DOHH2 (cell line): ENCODE measurements at regions not wholly inside any gene's neighbourhood (a gene's known extent, or its start where the extent isn't known, plus 50 kb on each side); places are given as distances from the start of the nearest gene placed in this dataset.

Experiments
- CTCF ChIP-seq: fragments of 200-600 bp; sonication (generic); IDR thresholded peaks from one replicate; pipeline ENCODE4 v1.5.1; 2014; ENCODE audit warnings: antibody characterized with exemption, mild to moderate bottlenecking, low read depth, low read length; ENCODE audit not compliant: poor library complexity, severe bottlenecking
- EZH2phosphoT487 ChIP-seq: fragments of 200-600 bp; sonication (generic); IDR thresholded peaks from 2 replicates; pipeline ENCODE4 v1.6.1; 2017; ENCODE audit warnings: borderline replicate concordance, mild to moderate bottlenecking, antibody characterized with exemption, low read length, moderate library complexity, mixed read lengths

GRCh38 chr1:70738624-70739023 is 309.0 kb downstream of the PTGER3 start:
- TF ChIP-seq CTCF (no peak), EZH2phosphoT487 (no peak)
